Left lung (tissue), 4 donors: ENCODE measurements at regions not wholly inside any gene's neighbourhood (a gene's known extent, or its start where the extent isn't known, plus 50 kb on each side); places are given as distances from the start of the nearest gene placed in this dataset.

Experiments used
- ATAC-seq: fragments of 200-7000 bp; cut with Tn5 transposase; one replicate; pipeline ENCODE4 v1.9.1; 2020; ENCODE audit warnings: moderate library complexity
- DNase-seq, 4 donors: peaks; one replicate each; pipeline ENCODE4 v3.0.0-alpha.2; 2013 to 2020
- H3K27ac ChIP-seq, 2 donors: fragments of 200-600 bp; sonication (generic) in 1 of 2; one replicate each; pipeline versions ENCODE4 v1.5.0 to v1.8.0; 2020 to 2021
- H3K27me3 ChIP-seq, 2 donors: fragments of 200-600 bp; sonication (generic) in 1 of 2; one replicate each; pipeline versions ENCODE4 v1.5.0 to v1.8.0; 2020 to 2021
- H3K36me3 ChIP-seq, 2 donors: fragments of 200-600 bp; sonication (generic) in 1 of 2; one replicate each; pipeline versions ENCODE4 v1.5.0 to v1.8.0; 2020 to 2021
- H3K4me1 ChIP-seq, 2 donors: fragments of 200-600 bp; one replicate each; pipeline ENCODE4 v1.8.0; 2021
- H3K4me3 ChIP-seq, 2 donors: fragments of 200-600 bp; sonication (generic) in 1 of 2; one replicate each; pipeline versions ENCODE4 v1.5.0 to v1.8.0; 2020 to 2021; ENCODE audit warnings: mild to moderate bottlenecking in 1 of 2
- H3K9me3 ChIP-seq, 2 donors: fragments of 200-600 bp; sonication (generic) in 1 of 2; one replicate each; pipeline versions ENCODE4 v1.5.0 to v1.8.0; 2020 to 2021
- CTCF ChIP-seq, 2 donors: fragments of 200-600 bp; sonication (generic) in 1 of 2; IDR thresholded peaks; one replicate each; pipeline versions ENCODE4 v1.5.0 to v1.8.0; 2021; ENCODE audit warnings: antibody characterized with exemption in 2 of 2
- intact Hi-C, 2 donors: fragments of 100-400 bp; cut with DNase I; formaldehyde crosslinking; loops; one replicate each; pipeline versions ENCODE4 v1.11.2 to v1.14.2; 2022
- donor health status: DM: no; HTN: yes; CAD: no.
- donor health status: DM: no; HTN: no; CAD: no.

- intact Hi-C loops, result no loop called here
- DNase-seq, result no peak
- H3K27me3 ChIP-seq, result no peaks in the 10 kb centered on the region
- no peaks in the 10 kb centered on the region for H3K36me3 ChIP-seq
- ATAC-seq, result no peak
- TF ChIP-seq CTCF (IDR thresholded peaks at IDR 0.05), result no peak
- H3K4me3 ChIP-seq, result no peak overlapping the region
- no peak overlapping the region for H3K27ac ChIP-seq
- no peaks in the 10 kb centered on the region for H3K4me1 ChIP-seq
- peaks cover 0 to 17% of the 10 kb centered on the region in 2 donors for H3K9me3 ChIP-seq
Observed at GRCh38 chr6:92201618-92202017, 1217.7 kb downstream of the EPHA7 start.

- Histone ChIP-seq H3K9me3 (peaks cover 0 to 17% of the 10 kb centered on the region in 2 donors), H3K4me1 (no peaks in the 10 kb centered on the region), H3K36me3 (no peaks in the 10 kb centered on the region), H3K27ac (no peak overlapping the region), H3K4me3 (no peak overlapping the region), H3K27me3 (no peaks in the 10 kb centered on the region)
- ATAC-seq (no peak), DNase-seq (no peak)
- TF ChIP-seq CTCF (IDR thresholded peaks at IDR 0.05), result no peak
- intact Hi-C loops, result no loop called here
Observed at GRCh38 chr6:92196325-92196724, 1223.0 kb downstream of the EPHA7 start.

- Histone ChIP-seq H3K4me3 (no peak overlapping the region), H3K36me3 (no peaks in the 10 kb centered on the region), H3K9me3 (peaks cover 0 to 17% of the 10 kb centered on the region in 2 donors), H3K4me1 (no peaks in the 10 kb centered on the region), H3K27ac (no peak overlapping the region), H3K27me3 (no peaks in the 10 kb centered on the region)
- TF ChIP-seq CTCF (IDR thresholded peaks at IDR 0.05), result no peak
- no peak for DNase-seq
- ATAC-seq, result no peak
- intact Hi-C loops, result no loop called here
Observed at GRCh38 chr6:92195796-92196195, 1223.6 kb downstream of the EPHA7 start.

- H3K4me3 ChIP-seq, result no peak overlapping the region
- H3K36me3 ChIP-seq, result no peaks in the 10 kb centered on the region
- no peaks in the 10 kb centered on the region for H3K27me3 ChIP-seq
- no peaks in the 10 kb centered on the region for H3K4me1 ChIP-seq
- intact Hi-C loops, result no loop called here
- DNase-seq (no peak), ATAC-seq (no peak)
- H3K27ac ChIP-seq, result no peak overlapping the region
- no peaks in the 10 kb centered on the region for H3K9me3 ChIP-seq
- TF ChIP-seq CTCF (IDR thresholded peaks at IDR 0.05), result no peak
Observed at GRCh38 chr6:92188016-92188415, 1231.3 kb downstream of the EPHA7 start.

GRCh38 chr6:92184933-92185332 is 1234.4 kb downstream of the EPHA7 start:
- Histone ChIP-seq H3K9me3 (no peaks in the 10 kb centered on the region), H3K4me1 (no peaks in the 10 kb centered on the region), H3K4me3 (no peak overlapping the region), H3K27ac (no peak overlapping the region), H3K27me3 (no peaks in the 10 kb centered on the region), H3K36me3 (no peaks in the 10 kb centered on the region)
- DNase-seq (no peak), ATAC-seq (no peak)
- intact Hi-C loops, result no loop called here
- TF ChIP-seq CTCF (IDR thresholded peaks at IDR 0.05), result no peak
